Activated naive CD8-positive, alpha-beta T cell treated with anti-CD3 and anti-CD28 coated beads, Interleukin-2, amount 50 U/mL, for 24 hours (primary cell): ENCODE measurements at regions not wholly inside any gene's neighbourhood (a gene's known extent, or its start where the extent isn't known, plus 50 kb on each side); places are given as distances from the start of the nearest gene placed in this dataset.

ENCODE experiments used
- ATAC-seq: fragments of 150-1000 bp; cut with Tn5 transposase; one replicate; pipeline ENCODE4 v1.10.0; 2021
- DNase-seq: peaks from one replicate; pipeline ENCODE4 v3.0.0; 2021
- H3K27ac Mint-ChIP-seq: one replicate; pipeline ENCODE4 v1.8.0; 2021; ENCODE audit warnings: mild to moderate bottlenecking, mixed read lengths
- H3K27me3 Mint-ChIP-seq: one replicate; pipeline ENCODE4 v1.8.0; 2021; ENCODE audit warnings: mixed read lengths
- H3K36me3 Mint-ChIP-seq: one replicate; pipeline ENCODE4 v1.8.0; 2021; ENCODE audit warnings: low read depth, mixed read lengths
- H3K4me1 Mint-ChIP-seq: one replicate; pipeline ENCODE4 v1.8.0; 2021; ENCODE audit warnings: mixed read lengths
- H3K4me3 Mint-ChIP-seq: one replicate; pipeline ENCODE4 v1.8.0; 2021; ENCODE audit warnings: mild to moderate bottlenecking, moderate library complexity, mixed read lengths
- H3K9me3 Mint-ChIP-seq: one replicate; pipeline ENCODE4 v1.8.0; 2021; ENCODE audit warnings: mixed read lengths

DNA sequence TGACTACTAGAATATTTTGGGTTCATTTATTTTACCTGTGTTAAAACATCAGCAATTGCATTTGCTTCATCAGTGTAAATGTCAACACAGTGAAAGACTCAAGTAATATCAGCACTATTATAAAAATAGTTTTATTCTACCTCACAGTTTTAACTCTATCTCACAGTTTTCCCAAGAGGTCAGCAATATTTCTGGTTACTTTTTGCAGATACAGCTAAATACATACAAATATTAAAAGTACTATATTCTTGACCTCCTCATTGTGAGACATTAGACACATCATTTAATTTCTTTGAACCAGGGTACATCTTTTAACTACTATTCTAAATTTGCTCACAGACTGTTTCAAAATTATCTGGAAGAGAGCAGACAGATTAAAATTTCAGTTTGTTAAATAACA is 321.7 kb upstream of the OR4E1 start:
- no peaks in the 10 kb centered on the region for H3K27me3 Mint-ChIP-seq
- peaks cover 4% of the 10 kb centered on the region for H3K36me3 Mint-ChIP-seq
- H3K9me3 Mint-ChIP-seq = no peaks in the 10 kb centered on the region
- peak overlapping the region; percentile 89 for H3K4me3 Mint-ChIP-seq
- H3K27ac Mint-ChIP-seq = peak overlapping the region; percentile 84
- ATAC-seq = no peak
- no peak for DNase-seq
- peaks cover 24% of the 10 kb centered on the region for H3K4me1 Mint-ChIP-seq

DNA sequence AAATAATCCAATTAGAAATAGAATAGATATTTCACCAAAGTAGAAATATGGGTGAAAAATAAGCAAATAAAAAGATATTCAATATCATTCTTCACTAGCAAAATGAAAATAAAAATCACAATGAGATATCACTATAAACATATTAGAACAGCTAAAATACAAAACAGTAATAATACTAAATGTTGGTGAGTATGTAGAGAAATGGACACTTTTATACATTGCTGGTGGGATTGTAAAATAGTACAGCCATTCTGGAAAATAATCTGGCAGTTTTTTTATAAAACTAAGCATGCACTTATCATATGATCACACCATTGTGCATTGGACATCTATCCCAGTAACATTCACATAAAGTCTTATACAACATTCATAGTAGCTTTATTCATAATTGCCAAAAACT is 320.2 kb upstream of the OR4E1 start:
- no peak overlapping the region for H3K4me3 Mint-ChIP-seq
- peaks cover 30% of the 10 kb centered on the region for H3K4me1 Mint-ChIP-seq
- H3K36me3 Mint-ChIP-seq = peaks cover 4% of the 10 kb centered on the region
- DNase-seq (no peak), ATAC-seq (no peak)
- no peaks in the 10 kb centered on the region for H3K9me3 Mint-ChIP-seq
- no peak overlapping the region for H3K27ac Mint-ChIP-seq
- no peaks in the 10 kb centered on the region for H3K27me3 Mint-ChIP-seq

DNA sequence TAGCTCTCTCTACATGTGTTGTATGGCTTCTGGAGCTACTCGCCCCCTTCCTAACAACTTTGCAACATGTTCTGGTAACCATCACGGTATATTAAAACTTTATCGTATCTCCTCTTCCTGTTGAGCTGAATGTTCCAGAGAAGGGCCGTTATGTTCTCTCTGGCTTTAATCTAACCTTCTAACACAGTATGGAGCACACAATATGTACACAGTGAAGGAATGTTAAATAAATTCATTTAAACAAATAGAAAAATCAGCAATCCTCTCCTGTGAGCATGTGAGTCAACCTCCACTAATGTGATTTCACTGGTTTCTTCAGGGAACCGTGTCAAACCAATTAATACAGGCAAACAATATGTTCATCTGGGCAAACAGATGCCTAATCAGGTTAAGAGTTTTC is 319.5 kb upstream of the OR4E1 start:
- Mint-ChIP-seq H3K27ac (peak overlapping the region; percentile 27), H3K27me3 (no peaks in the 10 kb centered on the region), H3K36me3 (peaks cover 4% of the 10 kb centered on the region), H3K4me1 (peaks cover 36% of the 10 kb centered on the region), H3K4me3 (peak overlapping the region; percentile 50), H3K9me3 (no peaks in the 10 kb centered on the region)
- DNase-seq = no peak
- no peak for ATAC-seq

DNA sequence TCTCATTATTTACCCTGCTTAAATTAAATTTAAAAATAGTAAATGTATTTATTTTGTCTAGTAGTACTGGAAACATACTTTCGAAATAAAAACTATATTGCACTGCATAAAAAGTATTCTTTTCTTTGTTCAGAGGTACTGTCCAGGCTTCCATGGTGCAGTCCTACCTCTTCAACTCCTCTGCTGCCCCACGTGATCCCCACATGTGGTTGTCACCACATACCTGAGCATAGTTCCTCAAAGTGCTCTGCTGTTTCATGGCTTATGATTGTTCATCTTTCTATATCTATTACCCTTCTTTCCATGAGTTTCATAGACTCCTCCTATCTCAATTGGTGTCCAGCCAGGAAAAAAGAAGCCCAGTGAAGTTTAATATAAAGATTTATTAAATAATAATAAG is 317.5 kb upstream of the OR4E1 start:
- H3K36me3 Mint-ChIP-seq = no peaks in the 10 kb centered on the region
- H3K4me1 Mint-ChIP-seq = peaks cover 44% of the 10 kb centered on the region
- no peak for DNase-seq
- H3K4me3 Mint-ChIP-seq = peak overlapping the region; percentile 36
- no peaks in the 10 kb centered on the region for H3K27me3 Mint-ChIP-seq
- H3K27ac Mint-ChIP-seq = no peak overlapping the region
- ATAC-seq = no peak
- no peaks in the 10 kb centered on the region for H3K9me3 Mint-ChIP-seq

DNA sequence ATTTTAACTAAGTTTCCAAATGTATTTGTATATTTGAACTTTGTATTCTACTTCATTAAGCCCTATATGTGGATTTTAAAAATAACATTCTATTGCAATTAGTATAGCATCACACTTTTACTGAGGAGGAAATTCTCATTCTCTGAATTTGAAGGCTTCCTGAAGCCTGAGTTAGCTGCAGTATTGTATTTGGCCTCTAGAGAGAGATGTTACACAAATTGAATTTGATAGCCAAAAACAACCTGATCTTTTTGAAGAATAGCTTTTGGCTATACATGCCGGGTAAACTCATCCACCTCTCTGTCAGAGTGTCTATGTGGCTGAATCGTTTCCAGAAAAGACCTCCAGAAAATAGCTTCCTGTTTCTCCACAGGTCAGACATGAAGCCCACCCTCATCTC is 316.5 kb upstream of the OR4E1 start:
- H3K27ac Mint-ChIP-seq = no peak overlapping the region
- H3K36me3 Mint-ChIP-seq = no peaks in the 10 kb centered on the region
- DNase-seq (no peak), ATAC-seq (no peak)
- no peaks in the 10 kb centered on the region for H3K9me3 Mint-ChIP-seq
- H3K4me1 Mint-ChIP-seq = peaks cover 43% of the 10 kb centered on the region
- no peaks in the 10 kb centered on the region for H3K27me3 Mint-ChIP-seq
- peak overlapping the region; percentile 62 for H3K4me3 Mint-ChIP-seq

DNA sequence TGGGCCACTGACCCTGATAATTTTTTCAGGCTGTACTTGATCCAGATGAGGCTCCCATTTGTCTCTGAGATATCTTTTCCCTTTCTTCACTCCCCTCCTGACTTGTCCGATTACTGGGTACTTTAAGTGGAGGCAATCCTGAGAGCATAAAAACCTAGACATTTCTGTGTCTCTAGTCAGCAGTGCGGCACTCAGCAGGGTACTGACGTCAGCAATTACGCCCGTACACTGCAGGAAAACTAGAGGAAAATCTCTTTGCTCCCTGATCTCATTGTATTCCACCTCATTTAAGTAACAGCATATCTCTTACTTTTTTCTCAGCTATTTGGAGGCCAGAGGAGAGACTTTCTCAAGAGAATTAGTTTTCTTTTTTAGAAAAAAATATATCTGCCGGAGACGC is 315.5 kb upstream of the OR4E1 start:
- DNase-seq (no peak), ATAC-seq (no peak)
- H3K4me1 Mint-ChIP-seq = peaks cover 40% of the 10 kb centered on the region
- H3K4me3 Mint-ChIP-seq = peak overlapping the region; percentile 11
- H3K27ac Mint-ChIP-seq = peak overlapping the region; percentile 93
- H3K9me3 Mint-ChIP-seq = no peaks in the 10 kb centered on the region
- no peaks in the 10 kb centered on the region for H3K36me3 Mint-ChIP-seq
- H3K27me3 Mint-ChIP-seq = no peaks in the 10 kb centered on the region

DNA sequence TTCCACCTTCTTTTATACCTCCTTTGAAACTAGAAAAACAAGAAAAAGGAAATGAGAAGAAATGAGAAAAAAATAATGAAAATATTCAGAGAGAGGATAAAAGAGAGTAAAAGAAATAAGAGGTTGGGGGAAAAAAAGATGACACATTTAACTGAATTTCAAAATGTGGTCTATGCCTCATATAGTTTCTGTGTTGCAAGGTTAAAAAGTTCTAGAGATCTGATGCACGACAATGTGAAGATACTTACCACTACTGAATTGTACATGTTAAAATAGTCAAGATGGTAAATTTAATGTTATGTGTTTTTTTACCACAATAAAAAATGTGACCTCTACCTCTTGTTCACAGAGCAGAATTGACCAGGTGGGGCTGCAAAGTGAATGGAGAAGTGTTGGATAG is 314.8 kb upstream of the OR4E1 start:
- H3K9me3 Mint-ChIP-seq = no peaks in the 10 kb centered on the region
- H3K27ac Mint-ChIP-seq = peak overlapping the region; percentile 93
- DNase-seq (no peak), ATAC-seq (no peak)
- peaks cover 37% of the 10 kb centered on the region for H3K4me1 Mint-ChIP-seq
- H3K36me3 Mint-ChIP-seq = no peaks in the 10 kb centered on the region
- peak overlapping the region; percentile 52 for H3K4me3 Mint-ChIP-seq
- H3K27me3 Mint-ChIP-seq = no peaks in the 10 kb centered on the region

DNA sequence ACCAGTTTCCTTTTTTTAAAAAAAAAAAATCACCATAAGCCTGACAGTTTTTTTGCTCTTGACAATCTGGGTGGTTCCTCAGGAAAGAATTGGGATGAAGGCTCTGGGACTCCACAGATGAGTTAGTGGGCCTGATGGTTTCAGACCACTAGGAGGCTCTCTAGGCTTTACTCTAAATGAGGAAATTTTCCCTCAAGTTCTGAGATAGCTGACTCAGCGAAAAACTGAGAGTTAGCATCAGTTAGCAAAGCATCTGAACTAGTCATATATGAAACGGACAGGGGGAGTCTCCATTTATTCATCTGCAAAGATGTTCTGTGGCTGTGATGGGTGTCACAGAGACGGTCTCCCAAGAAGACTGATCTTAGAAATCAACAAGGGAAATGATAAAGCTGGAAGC is 314.3 kb upstream of the OR4E1 start:
- Mint-ChIP-seq H3K9me3 (no peaks in the 10 kb centered on the region), H3K4me3 (peak overlapping the region; percentile 52), H3K27me3 (no peaks in the 10 kb centered on the region), H3K4me1 (peaks cover 36% of the 10 kb centered on the region), H3K27ac (peak overlapping the region; percentile 93), H3K36me3 (no peaks in the 10 kb centered on the region)
- ATAC-seq = peak; percentile 69
- DNase-seq = no peak

DNA sequence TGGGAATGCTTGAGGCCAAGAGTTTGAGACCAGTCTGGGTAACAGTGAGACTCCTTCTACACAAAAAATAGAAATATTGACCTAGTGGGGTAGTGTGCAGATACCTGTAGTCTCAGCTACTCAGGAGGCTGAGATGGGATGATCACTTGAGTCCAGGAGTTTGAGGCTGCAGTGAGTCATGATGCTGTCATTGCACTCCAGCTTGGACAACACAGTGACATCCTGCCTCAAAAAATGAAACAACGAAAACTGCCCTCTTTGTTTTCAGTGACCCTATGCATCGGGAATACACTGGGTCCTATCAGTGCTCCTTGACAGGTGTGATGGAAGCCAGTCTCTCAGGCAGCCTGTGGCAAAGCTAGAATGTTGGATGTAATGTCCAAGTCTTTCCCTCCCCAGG is 311.5 kb upstream of the OR4E1 start:
- Mint-ChIP-seq H3K9me3 (no peaks in the 10 kb centered on the region), H3K4me1 (peaks cover 39% of the 10 kb centered on the region), H3K36me3 (no peaks in the 10 kb centered on the region), H3K27me3 (no peaks in the 10 kb centered on the region), H3K4me3 (no peak overlapping the region), H3K27ac (no peak overlapping the region)
- DNase-seq (no peak), ATAC-seq (no peak)

DNA sequence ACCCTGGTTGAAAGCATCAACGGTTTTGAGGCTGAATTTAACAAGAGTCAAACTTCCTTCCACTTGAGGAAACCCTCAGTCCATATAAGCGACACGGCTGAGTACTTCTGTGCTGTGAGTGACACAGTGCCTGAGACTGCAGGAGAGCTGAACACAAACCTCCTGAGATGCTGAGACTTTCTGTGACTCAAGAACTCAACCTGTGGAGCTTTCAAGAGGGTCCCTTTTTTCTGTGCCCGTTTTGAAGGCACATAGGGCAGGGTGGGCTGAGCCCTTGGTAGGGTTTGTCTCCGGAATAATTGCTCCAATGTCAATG is 305.3 kb upstream of the OR4E1 start:
- ATAC-seq (peak; percentile 29), DNase-seq (no peak)
- Mint-ChIP-seq H3K4me1 (peaks cover 17% of the 10 kb centered on the region), H3K4me3 (peak overlapping the region; percentile 78), H3K27me3 (peaks cover 10% of the 10 kb centered on the region), H3K27ac (no peak overlapping the region), H3K36me3 (no peaks in the 10 kb centered on the region), H3K9me3 (no peaks in the 10 kb centered on the region)

DNA sequence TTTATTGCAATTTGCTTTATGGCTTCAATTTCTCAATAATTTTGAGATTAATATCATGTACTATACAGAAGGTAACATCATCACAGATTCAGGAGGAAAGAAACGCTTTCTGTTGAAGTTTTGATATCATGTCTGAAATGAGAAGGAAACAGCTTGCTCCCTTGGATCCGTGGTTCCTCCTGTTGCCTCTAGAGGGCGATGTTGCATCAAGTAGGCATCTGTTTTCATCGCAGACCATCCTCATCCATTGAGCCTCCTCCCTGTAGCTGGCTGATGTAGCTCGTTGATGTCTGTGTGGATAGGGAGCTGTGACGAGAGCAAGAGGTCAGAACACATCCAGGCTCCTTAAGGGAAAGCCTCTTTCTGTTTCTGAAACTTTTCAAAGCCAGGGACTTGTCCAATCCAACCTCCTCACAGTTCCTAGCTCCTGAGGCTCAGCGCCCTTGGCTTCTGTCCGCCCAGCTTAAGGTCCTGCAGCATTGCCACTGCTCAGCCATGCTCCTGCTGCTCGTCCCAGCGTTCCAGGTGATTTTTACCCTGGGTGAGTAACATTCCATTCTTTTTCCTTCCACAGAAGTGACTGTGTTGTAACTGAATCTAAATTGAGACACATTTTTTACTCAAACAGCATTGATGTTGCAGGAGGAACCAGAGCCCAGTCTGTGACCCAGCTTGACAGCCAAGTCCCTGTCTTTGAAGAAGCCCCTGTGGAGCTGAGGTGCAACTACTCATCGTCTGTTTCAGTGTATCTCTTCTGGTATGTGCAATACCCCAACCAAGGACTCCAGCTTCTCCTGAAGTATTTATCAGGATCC is 304.8 kb upstream of the OR4E1 start:
- ATAC-seq = peak; percentile 74
- no peaks in the 10 kb centered on the region for H3K9me3 Mint-ChIP-seq
- H3K27me3 Mint-ChIP-seq = peaks cover 10% of the 10 kb centered on the region
- H3K27ac Mint-ChIP-seq = peak overlapping the region; percentile 64
- peak; percentile 58 for DNase-seq
- H3K36me3 Mint-ChIP-seq = no peaks in the 10 kb centered on the region
- peak overlapping the region; percentile 78 for H3K4me3 Mint-ChIP-seq
- peaks cover 17% of the 10 kb centered on the region for H3K4me1 Mint-ChIP-seq

DNA sequence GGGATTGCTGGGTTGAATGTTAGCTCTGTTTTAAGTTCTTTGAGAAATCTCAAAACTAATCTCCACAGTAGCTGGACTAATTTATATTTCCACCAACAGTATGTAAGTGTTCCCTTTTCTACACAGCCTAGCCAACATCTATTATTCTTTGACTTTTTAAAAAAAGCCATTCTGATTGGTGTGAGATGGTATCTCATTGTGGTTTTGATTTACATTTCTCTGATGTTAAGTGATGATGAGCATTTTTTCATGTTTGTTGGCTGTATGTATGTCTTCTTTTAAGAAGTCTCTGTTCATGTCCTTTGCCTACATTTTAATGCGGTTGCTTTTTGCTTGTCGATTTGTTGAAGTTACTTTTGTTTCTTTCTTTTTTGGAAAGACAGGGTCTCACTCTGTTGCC is 301.1 kb upstream of the OR4E1 start:
- Mint-ChIP-seq H3K27me3 (peaks cover 10% of the 10 kb centered on the region), H3K4me3 (no peak overlapping the region), H3K9me3 (no peaks in the 10 kb centered on the region), H3K27ac (no peak overlapping the region), H3K36me3 (no peaks in the 10 kb centered on the region), H3K4me1 (peaks cover 14% of the 10 kb centered on the region)
- DNase-seq (no peak), ATAC-seq (no peak)

DNA sequence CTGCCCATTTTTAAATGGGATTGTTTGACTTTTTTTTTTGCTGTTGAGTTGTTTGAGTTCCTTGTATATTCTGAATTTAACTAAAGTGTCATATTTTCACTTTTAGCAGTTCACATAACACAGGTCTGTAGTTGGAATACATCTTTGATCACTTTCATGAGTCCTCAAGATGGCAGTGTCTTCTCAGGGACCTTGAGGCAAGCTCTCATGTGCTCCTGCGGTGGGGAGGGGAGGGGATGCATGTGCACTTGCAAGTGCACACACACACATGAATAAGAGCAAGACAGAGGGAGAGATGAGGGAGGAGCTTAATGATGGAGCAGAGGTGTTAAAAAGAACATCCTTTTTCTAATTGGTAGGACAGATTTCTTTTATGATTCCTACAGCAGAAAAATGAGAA is 291.4 kb upstream of the OR4E1 start:
- peak; percentile 29 for DNase-seq
- peak overlapping the region; percentile 73 for H3K27ac Mint-ChIP-seq
- peaks cover 14% of the 10 kb centered on the region for H3K4me1 Mint-ChIP-seq
- H3K27me3 Mint-ChIP-seq = no peaks in the 10 kb centered on the region
- no peaks in the 10 kb centered on the region for H3K9me3 Mint-ChIP-seq
- H3K4me3 Mint-ChIP-seq = peak overlapping the region; percentile 41
- ATAC-seq = peak; percentile 76
- H3K36me3 Mint-ChIP-seq = no peaks in the 10 kb centered on the region

DNA sequence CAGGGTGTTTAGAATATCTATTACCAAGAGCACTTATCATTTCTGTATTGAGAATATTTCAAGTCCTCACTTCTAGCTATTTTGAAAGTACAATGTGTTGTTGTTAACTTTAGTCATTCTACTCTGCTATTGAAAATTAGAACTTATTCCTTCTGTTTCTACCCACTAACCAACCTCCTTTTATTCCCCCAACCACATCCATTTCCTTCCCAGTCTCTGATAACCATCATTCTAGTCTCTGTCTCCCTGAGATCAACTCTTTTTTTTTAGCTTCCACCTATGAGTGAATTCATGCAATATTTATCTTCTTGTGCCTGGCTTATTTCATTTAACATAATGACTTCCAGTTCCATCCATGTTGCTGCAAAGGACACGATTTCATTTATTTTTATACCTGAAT is 290.6 kb upstream of the OR4E1 start:
- no peaks in the 10 kb centered on the region for H3K27me3 Mint-ChIP-seq
- no peaks in the 10 kb centered on the region for H3K36me3 Mint-ChIP-seq
- no peaks in the 10 kb centered on the region for H3K9me3 Mint-ChIP-seq
- peak overlapping the region; percentile 37 for H3K27ac Mint-ChIP-seq
- peaks cover 14% of the 10 kb centered on the region for H3K4me1 Mint-ChIP-seq
- ATAC-seq (no peak), DNase-seq (no peak)
- H3K4me3 Mint-ChIP-seq = no peak overlapping the region

DNA sequence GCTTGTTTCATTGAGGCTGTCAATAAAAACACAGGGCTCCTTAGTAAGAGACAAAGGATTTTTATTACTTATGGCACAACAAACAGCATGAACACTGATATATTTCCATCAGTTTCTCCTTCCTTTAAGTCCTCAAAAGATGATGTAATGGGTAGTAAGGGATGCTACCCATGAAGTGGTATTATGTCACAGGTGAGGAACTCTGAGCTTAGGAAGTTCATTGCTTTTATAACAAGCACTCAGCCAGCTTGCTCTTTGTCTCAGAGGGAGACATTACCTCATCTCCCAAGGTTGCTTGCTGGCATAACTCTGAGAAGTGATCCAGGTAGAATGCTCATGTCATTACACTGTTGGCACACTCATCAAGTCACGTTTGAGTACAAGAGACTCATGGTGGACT is 287.0 kb upstream of the OR4E1 start:
- Mint-ChIP-seq H3K27me3 (no peaks in the 10 kb centered on the region), H3K9me3 (peaks cover 7% of the 10 kb centered on the region)

DNA sequence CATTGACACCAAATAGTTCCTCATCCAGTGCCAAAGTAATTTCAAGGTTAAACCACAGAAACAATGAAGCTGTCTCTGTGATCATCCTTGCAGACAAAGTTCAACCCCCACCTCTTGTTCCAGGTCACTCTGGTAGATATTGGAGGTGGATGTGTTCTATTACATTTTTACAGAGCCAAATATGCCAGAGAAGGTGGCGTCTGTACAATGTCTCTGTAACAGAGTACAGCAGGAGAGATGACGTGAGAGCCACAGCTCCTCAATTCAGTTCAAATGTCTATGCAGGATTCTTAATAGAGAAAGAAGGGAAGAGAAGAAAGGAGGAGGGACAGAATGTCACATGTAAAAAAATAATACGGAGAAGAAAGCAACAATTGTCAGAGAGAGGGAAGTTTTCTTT is 268.3 kb upstream of the OR4E1 start:
- peak overlapping the region; percentile 10 for H3K27ac Mint-ChIP-seq

More for the DNA sequence above, 287.0 kb upstream of the OR4E1 start:
- Mint-ChIP-seq H3K4me1 (peaks cover 14% of the 10 kb centered on the region), H3K27ac (no peak overlapping the region), H3K36me3 (no peaks in the 10 kb centered on the region), H3K4me3 (no peak overlapping the region)
- DNase-seq (no peak), ATAC-seq (no peak)

More for the DNA sequence above, 268.3 kb upstream of the OR4E1 start:
- DNase-seq (no peak), ATAC-seq (peak; percentile 28)
- H3K36me3 Mint-ChIP-seq = no peaks in the 10 kb centered on the region
- peaks cover 23% of the 10 kb centered on the region for H3K4me1 Mint-ChIP-seq
- H3K27me3 Mint-ChIP-seq = peaks cover 4% of the 10 kb centered on the region
- peak overlapping the region; percentile 76 for H3K4me3 Mint-ChIP-seq
- no peaks in the 10 kb centered on the region for H3K9me3 Mint-ChIP-seq
